HG03095 (cell line): ENCODE measurements at regions not wholly inside any gene's neighbourhood (a gene's known extent, or its start where the extent isn't known, plus 50 kb on each side); places are given as distances from the start of the nearest gene placed in this dataset.

ENCODE experiments used
- ATAC-seq: cut with Tn5 transposase; IDR thresholded peaks from one replicate; pipeline ENCODE4 v1.9.1; 2021; ENCODE audit warnings: moderate library complexity; ENCODE audit not compliant: unreplicated experiment

GRCh38 chr21:27085387-27085786, 118.5 kb upstream of the ADAMTS5 start:
- ATAC-seq = no peak

GRCh38 chr21:27083144-27083543, 116.3 kb upstream of the ADAMTS5 start:
- no peak for ATAC-seq

- no peak for ATAC-seq
These were observed 115.6 kb upstream of the ADAMTS5 start for GRCh38 chr21:27082431-27083010.

- ATAC-seq = no peak
These were observed 112.8 kb upstream of the ADAMTS5 start for GRCh38 chr21:27079636-27080240.

- no peak for ATAC-seq
These were observed 112.0 kb upstream of the ADAMTS5 start for GRCh38 chr21:27078915-27079314.

- ATAC-seq = no peak
These were observed 110.6 kb upstream of the ADAMTS5 start for GRCh38 chr21:27077501-27077900.

- ATAC-seq = no peak
These were observed 109.1 kb upstream of the ADAMTS5 start for GRCh38 chr21:27076025-27076424.

- ATAC-seq = no peak
These were observed 104.2 kb upstream of the ADAMTS5 start for GRCh38 chr21:27070861-27071670.

GRCh38 chr21:27068811-27069210, 101.9 kb upstream of the ADAMTS5 start:
- ATAC-seq = no peak

GRCh38 chr21:27067226-27067625, 100.3 kb upstream of the ADAMTS5 start:
- ATAC-seq = no peak

GRCh38 chr21:27062443-27062842, 95.6 kb upstream of the ADAMTS5 start:
- ATAC-seq = no peak

GRCh38 chr21:27061770-27062169, 94.9 kb upstream of the ADAMTS5 start:
- no peak for ATAC-seq

- no peak for ATAC-seq
These were observed 93.3 kb upstream of the ADAMTS5 start for GRCh38 chr21:27060190-27060589.

GRCh38 chr21:27058673-27059605, 92.1 kb upstream of the ADAMTS5 start:
- no peak for ATAC-seq

- ATAC-seq = no peak
These were observed 91.1 kb upstream of the ADAMTS5 start for GRCh38 chr21:27057997-27058396.

GRCh38 chr21:27047658-27048314, 80.9 kb upstream of the ADAMTS5 start:
- no peak for ATAC-seq

GRCh38 chr21:27047283-27047657, 80.4 kb upstream of the ADAMTS5 start:
- no peak for ATAC-seq

GRCh38 chr21:27045281-27045985, 78.5 kb upstream of the ADAMTS5 start:
- no peak for ATAC-seq

- no peak for ATAC-seq
These were observed 76.5 kb upstream of the ADAMTS5 start for GRCh38 chr21:27043377-27043776.
